ENCODE measurements at regions not wholly inside any gene's neighbourhood (a gene's known extent, or its start where the extent isn't known, plus 50 kb on each side); places are given as distances from the start of the nearest gene placed in this dataset.

GRCh38 chr1:47681735-47682134 lies 243.9 kb downstream of the FOXD2 start:
- no peak overlapping the region for H3K27ac ChIP-seq (replicated peaks)
- H3K27me3 ChIP-seq (ENCODE audit: insufficient read depth, poor library complexity, severe bottlenecking), result peaks cover 5% of the 10 kb centered on the region
- no peak for DNase-seq (ENCODE audit: low read depth in 1 of 2, low spot score in 1 of 2)
- TF ChIP-seq SPI1 (IDR thresholded peaks at IDR 0.05; ENCODE audit: borderline replicate concordance, low read depth), result no peak
- no peak for TF ChIP-seq CTCF (IDR thresholded peaks at IDR 0.05; ENCODE audit: insufficient read depth, low read length)
- no peak overlapping the region for H3K4me3 ChIP-seq (replicated peaks; ENCODE audit: insufficient read depth, low read length)

GRCh38 chr1:47682198-47682597 lies 244.4 kb downstream of the FOXD2 start:
- TF ChIP-seq CTCF (IDR thresholded peaks at IDR 0.05; ENCODE audit: insufficient read depth, low read length) (no peak), REST (IDR thresholded peaks at IDR 0.05; ENCODE audit: insufficient replicate concordance, low read depth) (no peak)
- Histone ChIP-seq H3K4me3 (replicated peaks; ENCODE audit: insufficient read depth, low read length) (no peak overlapping the region), H3K27ac (replicated peaks) (no peak overlapping the region), H3K27me3 (ENCODE audit: insufficient read depth, poor library complexity, severe bottlenecking) (peaks cover 5% of the 10 kb centered on the region)
- DNase-seq (ENCODE audit: low read depth in 1 of 2, low spot score in 1 of 2), result no peak

- no peak for DNase-seq (ENCODE audit: low read depth in 1 of 2, low spot score in 1 of 2)
- peaks cover 5% of the 10 kb centered on the region for H3K27me3 ChIP-seq (ENCODE audit: insufficient read depth, poor library complexity, severe bottlenecking)
- no peak overlapping the region for H3K27ac ChIP-seq (replicated peaks)
- H3K4me3 ChIP-seq (replicated peaks; ENCODE audit: insufficient read depth, low read length), result no peak overlapping the region
- TF ChIP-seq GABPA (IDR thresholded peaks at IDR 0.05; ENCODE audit: low read depth), result no peak
- TF ChIP-seq REST (IDR thresholded peaks at IDR 0.05; ENCODE audit: insufficient replicate concordance, low read depth), result no peak
- TF ChIP-seq CTCF (IDR thresholded peaks at IDR 0.05; ENCODE audit: insufficient read depth, low read length), result no peak
- TF ChIP-seq SPI1 (IDR thresholded peaks at IDR 0.05; ENCODE audit: borderline replicate concordance, low read depth), result no peak
- TF ChIP-seq POLR2AphosphoS5 (IDR thresholded peaks at IDR 0.05; ENCODE audit: low read depth), result no peak
These were observed 245.0 kb downstream of the FOXD2 start for GRCh38 chr1:47682786-47683350.

- no peak for DNase-seq (ENCODE audit: low read depth in 1 of 2, low spot score in 1 of 2)
- Histone ChIP-seq H3K27me3 (ENCODE audit: insufficient read depth, poor library complexity, severe bottlenecking) (peaks cover 5% of the 10 kb centered on the region), H3K27ac (replicated peaks) (no peak overlapping the region), H3K4me3 (replicated peaks; ENCODE audit: insufficient read depth, low read length) (no peak overlapping the region)
- TF ChIP-seq GABPA (IDR thresholded peaks at IDR 0.05; ENCODE audit: low read depth) (no peak), POLR2AphosphoS5 (IDR thresholded peaks at IDR 0.05; ENCODE audit: low read depth) (no peak), SPI1 (IDR thresholded peaks at IDR 0.05; ENCODE audit: borderline replicate concordance, low read depth) (no peak), REST (IDR thresholded peaks at IDR 0.05; ENCODE audit: insufficient replicate concordance, low read depth) (no peak), CTCF (IDR thresholded peaks at IDR 0.05; ENCODE audit: insufficient read depth, low read length) (no peak)
These were observed 245.6 kb downstream of the FOXD2 start for GRCh38 chr1:47683401-47683800.
